ENCODE measurements at regions not wholly inside any gene's neighbourhood (a gene's known extent, or its start where the extent isn't known, plus 50 kb on each side); places are given as distances from the start of the nearest gene placed in this dataset.

DNA sequence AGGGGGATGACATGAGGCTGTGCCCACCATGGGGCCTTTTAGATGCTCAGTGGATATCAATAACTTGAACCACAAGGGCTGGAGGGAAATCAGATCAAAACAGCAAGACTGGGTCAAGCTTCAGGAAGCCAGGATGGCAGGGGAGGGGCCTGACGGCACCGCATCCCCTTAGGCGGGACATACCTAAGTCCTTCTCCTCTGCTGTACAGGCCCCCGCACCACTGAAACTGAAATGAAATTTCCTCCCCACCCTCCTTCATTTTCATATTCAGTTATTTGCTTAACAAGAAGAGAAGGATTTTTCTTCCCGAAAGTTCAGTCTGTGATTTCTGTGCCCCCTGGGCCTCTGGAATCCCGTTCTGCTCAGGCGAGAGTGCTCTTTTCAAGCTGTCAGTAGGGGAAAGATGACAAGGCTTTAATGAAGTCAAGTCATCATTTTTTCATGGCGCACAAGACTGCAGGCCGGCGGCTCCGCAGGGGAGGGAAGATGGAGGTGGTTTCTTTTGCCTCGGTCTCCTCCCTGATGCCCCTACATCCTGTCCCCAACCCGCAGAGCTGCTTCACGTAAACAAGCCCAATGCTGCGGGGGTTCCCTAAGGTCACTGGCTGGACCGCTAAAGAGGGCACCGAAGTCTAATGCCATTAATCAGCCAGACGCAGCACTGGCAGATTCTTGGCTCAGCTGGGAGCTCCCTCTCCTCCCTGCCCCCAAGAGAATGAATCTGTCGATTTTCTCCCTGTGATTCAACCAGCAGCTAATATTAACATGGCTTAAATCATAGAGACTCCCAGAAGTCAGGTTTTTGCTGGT is 264.8 kb downstream of the C1orf94 start:
- Histone ChIP-seq H3K4me3 (no peak overlapping the region), H3K4me1 (no peaks in the 10 kb centered on the region), H3K27me3 (peaks cover 30% of the 10 kb centered on the region), H3K27ac (no peak overlapping the region), H3K9me3 (no peaks in the 10 kb centered on the region), H3K36me3 (no peaks in the 10 kb centered on the region)
- WGBS: 41% methylated on average over 16 of the region's 19 CpGs
- TF ChIP-seq, protein P1, sequence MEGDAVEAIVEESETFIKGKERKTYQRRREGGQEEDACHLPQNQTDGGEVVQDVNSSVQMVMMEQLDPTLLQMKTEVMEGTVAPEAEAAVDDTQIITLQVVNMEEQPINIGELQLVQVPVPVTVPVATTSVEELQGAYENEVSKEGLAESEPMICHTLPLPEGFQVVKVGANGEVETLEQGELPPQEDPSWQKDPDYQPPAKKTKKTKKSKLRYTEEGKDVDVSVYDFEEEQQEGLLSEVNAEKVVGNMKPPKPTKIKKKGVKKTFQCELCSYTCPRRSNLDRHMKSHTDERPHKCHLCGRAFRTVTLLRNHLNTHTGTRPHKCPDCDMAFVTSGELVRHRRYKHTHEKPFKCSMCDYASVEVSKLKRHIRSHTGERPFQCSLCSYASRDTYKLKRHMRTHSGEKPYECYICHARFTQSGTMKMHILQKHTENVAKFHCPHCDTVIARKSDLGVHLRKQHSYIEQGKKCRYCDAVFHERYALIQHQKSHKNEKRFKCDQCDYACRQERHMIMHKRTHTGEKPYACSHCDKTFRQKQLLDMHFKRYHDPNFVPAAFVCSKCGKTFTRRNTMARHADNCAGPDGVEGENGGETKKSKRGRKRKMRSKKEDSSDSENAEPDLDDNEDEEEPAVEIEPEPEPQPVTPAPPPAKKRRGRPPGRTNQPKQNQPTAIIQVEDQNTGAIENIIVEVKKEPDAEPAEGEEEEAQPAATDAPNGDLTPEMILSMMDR (IDR thresholded peaks at IDR 0.05): no peak
- TF ChIP-seq POLR2AphosphoS5 (IDR thresholded peaks at IDR 0.05): no peak
- TF ChIP-seq EP300 (IDR thresholded peaks at IDR 0.05): no peak
- no peak for DNase-seq (ENCODE audit: low spot score in 2 of 2)

- H3K9me3 ChIP-seq: no peaks in the 10 kb centered on the region
- DNase-seq (ENCODE audit: low spot score in 2 of 2): no peak
- TF ChIP-seq, protein P1 (IDR thresholded peaks at IDR 0.05): no peak
- TF ChIP-seq EP300 (IDR thresholded peaks at IDR 0.05) (no peak), POLR2A (IDR thresholded peaks at IDR 0.05) (no peak), POLR2AphosphoS5 (IDR thresholded peaks at IDR 0.05) (no peak)
- no peak overlapping the region for H3K4me3 ChIP-seq
- WGBS: 47% methylated on average over 2 of the region's 2 CpGs
- H3K36me3 ChIP-seq: no peaks in the 10 kb centered on the region
- H3K27me3 ChIP-seq: peaks cover 19% of the 10 kb centered on the region
- no peaks in the 10 kb centered on the region for H3K4me1 ChIP-seq
- no peak overlapping the region for H3K27ac ChIP-seq
These were observed 267.8 kb downstream of the C1orf94 start for GRCh38 chr1:34444516-34444915.

DNA sequence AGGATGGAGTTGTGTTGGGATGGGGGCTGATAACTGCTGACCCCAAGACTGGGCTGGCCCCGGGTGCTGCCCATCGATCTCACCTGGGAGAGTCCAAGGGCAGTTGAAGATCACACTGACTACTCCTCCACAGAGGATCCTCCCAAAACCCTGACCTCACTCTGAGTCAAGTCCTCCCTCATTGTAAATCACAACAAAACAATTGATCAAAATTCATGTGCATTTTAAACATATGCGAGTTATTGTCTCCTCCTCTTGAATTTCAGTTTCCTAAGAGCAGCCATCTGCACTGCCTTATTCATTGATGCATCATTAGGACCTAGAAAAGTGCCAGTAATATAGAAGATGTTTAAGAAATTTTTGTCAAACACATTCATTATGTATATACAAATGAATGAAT is 273.6 kb downstream of the C1orf94 start:
- H3K9me3 ChIP-seq: no peaks in the 10 kb centered on the region
- peaks cover 1% of the 10 kb centered on the region for H3K27me3 ChIP-seq
- no peaks in the 10 kb centered on the region for H3K36me3 ChIP-seq
- TF ChIP-seq EP300 (IDR thresholded peaks at IDR 0.05): no peak
- TF ChIP-seq, protein P1 (IDR thresholded peaks at IDR 0.05): no peak
- no peak for TF ChIP-seq POLR2A (IDR thresholded peaks at IDR 0.05)
- no peak for TF ChIP-seq POLR2AphosphoS5 (IDR thresholded peaks at IDR 0.05)
- WGBS: 88% methylated on average over 3 of the region's 3 CpGs
- DNase-seq (ENCODE audit: low spot score in 2 of 2): no peak
- H3K4me1 ChIP-seq: no peaks in the 10 kb centered on the region
- H3K27ac ChIP-seq: no peak overlapping the region
- no peak overlapping the region for H3K4me3 ChIP-seq

- no peak for DNase-seq (ENCODE audit: low spot score in 2 of 2)
- Histone ChIP-seq H3K9me3 (no peaks in the 10 kb centered on the region), H3K4me3 (no peak overlapping the region), H3K27ac (no peak overlapping the region), H3K36me3 (no peaks in the 10 kb centered on the region), H3K4me1 (no peaks in the 10 kb centered on the region), H3K27me3 (no peaks in the 10 kb centered on the region)
- TF ChIP-seq, protein P1 (IDR thresholded peaks at IDR 0.05): no peak
- TF ChIP-seq POLR2A (IDR thresholded peaks at IDR 0.05) (no peak), EP300 (IDR thresholded peaks at IDR 0.05) (no peak), POLR2AphosphoS5 (IDR thresholded peaks at IDR 0.05) (no peak)
- 100% methylated on average over 2 of the region's 2 CpGs for WGBS
These were observed 275.7 kb downstream of the C1orf94 start for GRCh38 chr1:34452451-34452850.

GRCh38 chr1:34455121-34455520 is 278.4 kb downstream of the C1orf94 start:
- DNase-seq (ENCODE audit: low spot score in 2 of 2): no peak

More at GRCh38 chr1:34455121-34455520, 278.4 kb downstream of the C1orf94 start:
- no peaks in the 10 kb centered on the region for H3K27me3 ChIP-seq
- no peak overlapping the region for H3K4me3 ChIP-seq
- H3K4me1 ChIP-seq: no peaks in the 10 kb centered on the region
- H3K9me3 ChIP-seq: no peaks in the 10 kb centered on the region
- no peak for TF ChIP-seq POLR2A (IDR thresholded peaks at IDR 0.05)
- TF ChIP-seq, protein P1 (IDR thresholded peaks at IDR 0.05): no peak
- TF ChIP-seq EP300 (IDR thresholded peaks at IDR 0.05): no peak
- no peak for TF ChIP-seq POLR2AphosphoS5 (IDR thresholded peaks at IDR 0.05)
- no peak overlapping the region for H3K27ac ChIP-seq
- H3K36me3 ChIP-seq: no peaks in the 10 kb centered on the region
- WGBS: 89% methylated on average over 7 of the region's 7 CpGs
